SK-N-SH (cell line): ENCODE measurements at regions not wholly inside any gene's neighbourhood (a gene's known extent, or its start where the extent isn't known, plus 50 kb on each side); places are given as distances from the start of the nearest gene placed in this dataset.

Experiments used
- CTCF ChIA-PET: fragments of 300-600, 350-600 bp; formaldehyde crosslinking; extraction: SDS; loops from one replicate; lab custom pipeline; 2021; lab: Yijun Ruan, JAX
- POLR2A ChIA-PET: fragments of 350-600 bp; sonication (Branson Sonifier 250); formaldehyde crosslinking; extraction: SDS; loops from one replicate; lab custom pipeline; 2020; ENCODE audit warnings: antibody characterized with exemption, inconsistent platforms; lab: Yijun Ruan, JAX
- DNase-seq: peaks from one replicate; pipeline ENCODE4 v3.0.0; 2012
- H2AFZ ChIP-seq: fragments of 200-600 bp; sonication (generic); 2 replicates; pipeline ENCODE4 v1.8.1; 2016; ENCODE audit warnings: antibody characterized with exemption, mild to moderate bottlenecking, low read depth
- H3F3A ChIP-seq: fragments of 200-600 bp; sonication (generic); replicated peaks from 2 replicates; pipeline ENCODE3; 2016; ENCODE audit warnings: antibody characterized with exemption, mild to moderate bottlenecking; ENCODE audit not compliant: insufficient read depth
- H3K27ac ChIP-seq, 2 experiments: fragments of 200-500 bp in 1 of 2; fragments of 200-600 bp in 1 of 2; sonication (Bioruptor generic) in 1 of 2; sonication (generic), shearing (Covaris generic) in 1 of 2; 2 replicates each; pipeline versions ENCODE4 v1.5.1 to v1.6.1; 2014 to 2016; ENCODE audit warnings: low read depth in 2 of 2, inconsistent platforms in 1 of 2, low read length in 1 of 2, mild to moderate bottlenecking in 1 of 2, mixed read lengths in 1 of 2
- H3K27me3 ChIP-seq: fragments of 200-600 bp; sonication (generic), shearing (Covaris generic); 2 replicates; pipeline ENCODE4 v1.6.1; 2016; ENCODE audit warnings: mixed run types; ENCODE audit not compliant: insufficient read depth
- H3K36me3 ChIP-seq, 2 experiments: fragments of 200-500 bp in 1 of 2; fragments of 200-600 bp in 1 of 2; sonication (Bioruptor generic) in 1 of 2; sonication (generic) in 1 of 2; replicated peaks in 1 of 2; 2 replicates each; pipeline versions ENCODE3 to v1.5.1; 2014 to 2016; ENCODE audit warnings: low read length in 1 of 2, mild to moderate bottlenecking in 1 of 2; ENCODE audit not compliant: insufficient read depth in 2 of 2, control insufficient read depth in 1 of 2
- H3K4me1 ChIP-seq, 2 experiments: fragments of 200-500 bp in 1 of 2; fragments of 200-600 bp in 1 of 2; sonication (Bioruptor generic) in 1 of 2; sonication (generic), shearing (Covaris generic) in 1 of 2; 2 replicates each; pipeline versions ENCODE4 v1.5.1 to v1.6.1; 2014 to 2016; ENCODE audit warnings: low read depth in 1 of 2, low read length in 1 of 2, mixed run types in 1 of 2; ENCODE audit not compliant: insufficient read depth in 2 of 2, control insufficient read depth in 1 of 2
- H3K4me2 ChIP-seq: fragments of 200-600 bp; sonication (generic), shearing (Covaris generic); 2 replicates; pipeline ENCODE4 v1.6.1; 2017; ENCODE audit warnings: mixed run types
- H3K4me3 ChIP-seq, 2 experiments: fragments of 200-500 bp in 1 of 2; fragments of 200-600 bp in 1 of 2; sonication (Bioruptor generic) in 1 of 2; sonication (generic), shearing (Covaris generic) in 1 of 2; 2 replicates each; pipeline versions ENCODE4 v1.5.1 to v1.8.1; 2014 to 2016; ENCODE audit warnings: low read depth in 2 of 2, inconsistent platforms in 1 of 2, low read length in 1 of 2, mild to moderate bottlenecking in 1 of 2, mixed read lengths in 1 of 2, moderate library complexity in 1 of 2
- H3K79me2 ChIP-seq: fragments of 200-600 bp; sonication (generic); 2 replicates; pipeline ENCODE4 v1.8.1; 2017; ENCODE audit warnings: mild to moderate bottlenecking; ENCODE audit not compliant: insufficient read depth
- H3K9ac ChIP-seq: fragments of 200-600 bp; sonication (generic); 2 replicates; pipeline ENCODE4 v1.6.1; 2017; ENCODE audit warnings: mixed run types
- H3K9me2 ChIP-seq: fragments of 200-600 bp; sonication (generic); 2 replicates; pipeline ENCODE4 v1.6.1; 2017; ENCODE audit warnings: mixed run types
- H3K9me3 ChIP-seq: fragments of 200-600 bp; sonication (generic); 2 replicates; pipeline ENCODE4 v1.6.1; 2017; ENCODE audit warnings: mixed run types, mild to moderate bottlenecking, moderate library complexity
- H4K20me1 ChIP-seq: fragments of 200-600 bp; sonication (generic); 2 replicates; pipeline ENCODE4 v1.6.1; 2017; ENCODE audit warnings: mild to moderate bottlenecking, mixed run types; ENCODE audit not compliant: insufficient read depth
- ELF1 ChIP-seq: IDR thresholded peaks from 2 replicates; pipeline ENCODE4 v1.4.0; 2012
- EP300 ChIP-seq, 2 experiments: IDR thresholded peaks; 2 replicates each; pipeline versions ENCODE4 v1.4.0 to v1.6.1; 2012; ENCODE audit warnings: borderline replicate concordance in 1 of 2, low read depth in 1 of 2, low read length in 1 of 2
- EZH2phosphoT487 ChIP-seq: fragments of 200-600 bp; sonication (generic); IDR thresholded peaks from 2 replicates; pipeline ENCODE4 v1.6.1; 2017; ENCODE audit warnings: low read depth, mixed run types, mild to moderate bottlenecking, antibody characterized with exemption, moderate library complexity, borderline replicate concordance
- FOXJ3 ChIP-seq: sonication (generic); formaldehyde crosslinking; IDR thresholded peaks from 2 replicates; pipeline ENCODE4 v1.5.1; 2020; ENCODE audit warnings: mild to moderate bottlenecking, missing genetic modification reagents
- GABPA ChIP-seq: IDR thresholded peaks from 2 replicates; pipeline ENCODE4 v1.4.0; 2012; ENCODE audit warnings: low read depth, mild to moderate bottlenecking
- MXI1 ChIP-seq: IDR thresholded peaks from 2 replicates; pipeline ENCODE4 v1.6.1; 2012; ENCODE audit warnings: mild to moderate bottlenecking, low read depth, low read length, improper control_type of control experiment
- NFIC ChIP-seq: IDR thresholded peaks from 2 replicates; pipeline ENCODE4 v1.4.0; 2012; ENCODE audit warnings: borderline replicate concordance
- RAD21 ChIP-seq: IDR thresholded peaks from 2 replicates; pipeline ENCODE4 v1.6.1; 2012; ENCODE audit warnings: mild to moderate bottlenecking, low read length
- RCOR1 ChIP-seq: fragments of 150-350 bp; IDR thresholded peaks from 2 replicates; pipeline ENCODE4 v1.6.1; 2017; ENCODE audit warnings: antibody characterized with exemption, low read length
- RFX5 ChIP-seq: IDR thresholded peaks from 2 replicates; pipeline ENCODE4 v1.6.1; 2012; ENCODE audit warnings: mild to moderate bottlenecking, improper control_type of control experiment, low read length
- TCF12 ChIP-seq: IDR thresholded peaks from 2 replicates; pipeline ENCODE4 v1.4.0; 2012
- TEAD4 ChIP-seq: IDR thresholded peaks from 2 replicates; pipeline ENCODE4 v1.4.0; 2012; ENCODE audit warnings: mild to moderate bottlenecking, borderline replicate concordance; ENCODE audit not compliant: insufficient read depth
- WGBS: methylation state at CpG from one replicate; pipeline ENCODE4 v1.1.6; 2017; ENCODE audit warnings: low lambda C conversion rate; 5-methylcytosine and 5-hydroxymethylcytosine counted together
- TF ChIP-seq, protein P1 (sequence below): fragments of 150-350 bp; IDR thresholded peaks from 2 replicates; pipeline ENCODE4 v1.6.1; 2017; ENCODE audit warnings: antibody characterized with exemption, low read length, low read depth, borderline replicate concordance
- TF ChIP-seq, protein P2 (sequence below): IDR thresholded peaks from 2 replicates; pipeline ENCODE4; 2012

GRCh38 chrX:21155916-21156315 is 218.3 kb upstream of the CNKSR2 start:
- TF ChIP-seq EZH2phosphoT487 (no peak), FOXJ3 (CRISPR knock-in tag) (no peak), EP300 (IDR thresholded peaks at IDR 0.05; ENCODE audit: borderline replicate concordance in 1 of 2, low read depth in 1 of 2, low read length in 1 of 2) (no peak), TEAD4 (no peak), GABPA (no peak), MXI1 (no peak)
- TF ChIP-seq, protein P1, sequence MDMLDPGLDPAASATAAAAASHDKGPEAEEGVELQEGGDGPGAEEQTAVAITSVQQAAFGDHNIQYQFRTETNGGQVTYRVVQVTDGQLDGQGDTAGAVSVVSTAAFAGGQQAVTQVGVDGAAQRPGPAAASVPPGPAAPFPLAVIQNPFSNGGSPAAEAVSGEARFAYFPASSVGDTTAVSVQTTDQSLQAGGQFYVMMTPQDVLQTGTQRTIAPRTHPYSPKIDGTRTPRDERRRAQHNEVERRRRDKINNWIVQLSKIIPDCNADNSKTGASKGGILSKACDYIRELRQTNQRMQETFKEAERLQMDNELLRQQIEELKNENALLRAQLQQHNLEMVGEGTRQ, result no peak
- TF ChIP-seq, all 33 proteins: peak for 0
- no peak for DNase-seq
- no peaks in the 10 kb centered on the region for H3K79me2 ChIP-seq
- no peak overlapping the region for H3K4me2 ChIP-seq
- CTCF ChIA-PET, result no interaction called here
- H3K9me2 ChIP-seq, result no peaks in the 10 kb centered on the region
- H3K9ac ChIP-seq, result no peak overlapping the region
- no peaks in the 10 kb centered on the region for H3K9me3 ChIP-seq
- no peaks in the 10 kb centered on the region for H3F3A ChIP-seq
- no peaks in the 10 kb centered on the region for H3K4me1 ChIP-seq
- no peak overlapping the region for H3K27ac ChIP-seq
- H2AFZ ChIP-seq, result no peak overlapping the region
- no peaks in the 10 kb centered on the region for H3K36me3 ChIP-seq
- no peak overlapping the region for H3K4me3 ChIP-seq
- no peaks in the 10 kb centered on the region for H3K27me3 ChIP-seq
- POLR2A ChIA-PET, result no interaction called here
- H4K20me1 ChIP-seq, result no peaks in the 10 kb centered on the region

DNA sequence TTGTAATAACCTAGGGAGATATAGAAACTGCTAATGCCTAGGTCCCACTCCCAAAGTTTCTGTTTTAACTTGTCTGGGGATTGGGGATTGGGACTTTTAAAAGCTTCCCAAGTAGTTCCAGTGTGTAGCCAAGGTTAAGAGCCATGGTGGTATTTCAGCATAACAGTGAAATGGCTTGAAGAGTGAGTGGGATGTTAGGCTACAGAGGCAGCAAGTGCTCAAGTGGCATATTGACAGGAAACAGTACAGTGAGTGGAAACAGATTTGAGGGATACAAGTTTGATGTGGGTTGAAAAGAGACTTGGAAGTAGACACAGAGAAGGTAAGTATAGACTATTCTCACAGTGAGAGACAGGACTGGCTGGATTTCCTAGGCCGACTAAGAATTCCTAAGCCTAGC is 217.6 kb upstream of the CNKSR2 start:
- 50% methylated on average over 1 of the region's 1 CpG for WGBS
- no peaks in the 10 kb centered on the region for H3K9me2 ChIP-seq
- ChIA-PET POLR2A (no interaction called here), CTCF (no interaction called here)
- DNase-seq, result no peak
- no peak overlapping the region for H2AFZ ChIP-seq
- H3K36me3 ChIP-seq, result no peaks in the 10 kb centered on the region
- H3K4me2 ChIP-seq, result no peak overlapping the region
- H3K9me3 ChIP-seq, result no peaks in the 10 kb centered on the region
- no peaks in the 10 kb centered on the region for H3K4me1 ChIP-seq
- TF ChIP-seq, protein P2, sequence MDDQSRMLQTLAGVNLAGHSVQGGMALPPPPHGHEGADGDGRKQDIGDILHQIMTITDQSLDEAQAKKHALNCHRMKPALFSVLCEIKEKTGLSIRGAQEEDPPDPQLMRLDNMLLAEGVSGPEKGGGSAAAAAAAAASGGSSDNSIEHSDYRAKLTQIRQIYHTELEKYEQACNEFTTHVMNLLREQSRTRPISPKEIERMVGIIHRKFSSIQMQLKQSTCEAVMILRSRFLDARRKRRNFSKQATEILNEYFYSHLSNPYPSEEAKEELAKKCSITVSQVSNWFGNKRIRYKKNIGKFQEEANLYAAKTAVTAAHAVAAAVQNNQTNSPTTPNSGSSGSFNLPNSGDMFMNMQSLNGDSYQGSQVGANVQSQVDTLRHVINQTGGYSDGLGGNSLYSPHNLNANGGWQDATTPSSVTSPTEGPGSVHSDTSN, result no peak
- TF ChIP-seq RAD21 (no peak), RCOR1 (no peak), EZH2phosphoT487 (no peak), ELF1 (no peak), NFIC (no peak), RFX5 (no peak), EP300 (IDR thresholded peaks at IDR 0.05; ENCODE audit: borderline replicate concordance in 1 of 2, low read depth in 1 of 2, low read length in 1 of 2) (no peak), TCF12 (no peak)
- TF ChIP-seq, protein P1, result no peak
- no peaks in the 10 kb centered on the region for H3F3A ChIP-seq
- no peaks in the 10 kb centered on the region for H3K27me3 ChIP-seq
- H3K4me3 ChIP-seq, result no peak overlapping the region
- H3K9ac ChIP-seq, result no peak overlapping the region
- H3K27ac ChIP-seq, result no peak overlapping the region
- no peaks in the 10 kb centered on the region for H4K20me1 ChIP-seq
- H3K79me2 ChIP-seq, result no peaks in the 10 kb centered on the region
